HG03066 (cell line): ENCODE measurements at regions not wholly inside any gene's neighbourhood (a gene's known extent, or its start where the extent isn't known, plus 50 kb on each side); places are given as distances from the start of the nearest gene placed in this dataset.
"Not testable (repeated sequence)": the region's sequence is repeated elsewhere in the genome, so short reads cannot be mapped to it uniquely, and the experiment has no call there.

Experiments used
- ATAC-seq: cut with Tn5 transposase; IDR thresholded peaks from one replicate; pipeline ENCODE4 v1.9.1; 2021; ENCODE audit warnings: low read depth; ENCODE audit not compliant: unreplicated experiment

DNA sequence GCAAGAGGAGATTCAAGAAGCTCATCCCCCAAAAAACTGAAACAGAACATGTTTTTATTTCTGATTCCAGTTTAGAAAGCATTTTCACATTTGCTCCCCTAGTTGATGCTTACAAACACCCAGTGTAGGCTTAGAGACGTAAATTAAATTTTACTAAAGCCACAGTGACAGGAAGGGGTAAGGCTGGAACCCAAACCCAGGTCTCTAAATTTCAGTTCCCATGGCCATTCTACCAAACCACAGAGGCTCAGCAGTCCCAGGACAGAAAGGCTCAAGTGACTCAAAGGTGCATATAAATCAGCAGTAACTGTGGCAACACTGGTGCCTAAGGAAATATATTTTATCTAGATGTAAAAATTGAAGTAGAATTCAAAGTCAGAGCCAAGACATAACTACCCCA is 128.7 kb downstream of the CEP120 start:
- ATAC-seq = peak; percentile 52

DNA sequence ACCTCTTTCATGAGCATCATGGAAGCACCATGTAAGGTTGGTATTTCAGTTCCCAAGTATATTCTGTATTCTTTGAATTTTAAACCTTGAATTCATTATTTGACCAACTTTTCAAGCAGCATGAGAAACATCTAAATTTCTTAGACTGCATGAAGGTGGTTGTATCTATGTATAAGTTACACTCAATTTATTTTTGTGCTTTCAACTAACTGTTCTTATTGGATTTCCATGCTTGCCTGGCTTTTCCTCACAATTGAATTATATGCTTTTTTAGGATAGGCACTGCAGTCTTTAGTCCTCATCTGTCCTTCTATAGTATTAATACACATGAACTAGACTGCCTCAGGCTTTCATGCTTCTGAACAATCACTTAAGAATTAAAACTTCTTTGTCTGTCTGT is 134.0 kb downstream of the CEP120 start:
- ATAC-seq = no peak

- ATAC-seq = no peak
Measured at GRCh38 chr5:123287881-123288280, 135.3 kb downstream of the CEP120 start.

DNA sequence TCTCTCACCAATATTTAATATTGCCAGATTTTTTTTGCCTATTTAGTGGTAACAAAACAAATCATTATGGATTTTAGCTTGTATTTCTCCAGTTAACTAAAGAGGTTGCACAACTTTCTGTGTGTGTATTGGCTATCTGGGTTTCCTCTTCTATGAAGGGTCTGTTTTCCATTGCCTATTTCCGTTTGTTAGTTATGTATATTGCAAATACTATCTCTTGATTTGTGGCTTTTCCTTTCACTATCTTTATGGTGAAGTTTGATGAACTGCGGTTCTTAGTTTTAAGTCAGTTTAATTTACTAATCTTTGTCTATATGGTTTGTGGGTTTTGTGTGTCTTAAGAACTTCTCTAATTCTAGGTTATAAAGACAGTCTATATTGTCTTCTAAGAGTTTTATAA is 136.3 kb downstream of the CEP120 start:
- no peak for ATAC-seq

GRCh38 chr5:123285122-123286023 is 137.8 kb downstream of the CEP120 start:
- ATAC-seq = no peak

GRCh38 chr5:123283499-123283898 is 139.7 kb downstream of the CEP120 start:
- ATAC-seq = no peak

DNA sequence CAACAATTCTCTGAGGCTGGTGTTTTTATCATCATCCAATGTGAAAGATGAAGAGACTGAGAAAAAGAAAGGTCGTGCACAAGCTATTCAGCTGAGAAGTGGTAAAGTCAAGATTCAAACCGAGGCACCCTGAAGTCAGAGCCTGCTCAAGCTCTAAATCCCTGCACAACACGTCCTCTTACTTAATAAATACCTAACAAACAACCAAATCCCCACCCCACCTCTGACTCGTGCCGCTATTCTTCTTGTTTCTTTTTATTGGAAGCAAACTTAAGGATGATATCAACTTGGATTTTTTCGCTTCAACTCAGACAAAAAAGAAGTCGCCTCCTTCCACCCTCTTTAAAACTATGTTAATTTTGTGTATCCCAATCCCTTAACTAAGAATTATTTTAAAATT is 140.2 kb downstream of the CEP120 start:
- ATAC-seq = no peak

DNA sequence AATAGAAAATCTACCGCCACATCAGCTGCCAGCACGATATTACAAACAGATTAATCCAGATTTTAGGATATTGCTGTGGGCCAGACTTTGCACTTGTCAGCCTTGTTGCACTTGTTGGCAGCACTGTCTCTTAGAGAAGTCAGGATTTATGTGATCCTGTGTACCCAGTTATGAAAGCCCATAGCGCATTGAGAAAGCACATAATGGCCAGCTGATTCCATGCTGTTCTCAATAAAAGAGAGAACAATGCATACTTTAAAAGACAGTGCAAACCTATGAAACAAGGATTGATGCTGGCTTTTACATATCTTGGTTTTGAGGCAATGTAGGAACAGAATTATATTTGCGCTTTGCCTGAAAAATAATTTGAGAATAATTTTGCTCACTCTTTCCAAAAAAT is 140.8 kb downstream of the CEP120 start:
- no peak for ATAC-seq

GRCh38 chr5:123280854-123281253 is 142.3 kb downstream of the CEP120 start:
- ATAC-seq = not testable (repeated sequence)

DNA sequence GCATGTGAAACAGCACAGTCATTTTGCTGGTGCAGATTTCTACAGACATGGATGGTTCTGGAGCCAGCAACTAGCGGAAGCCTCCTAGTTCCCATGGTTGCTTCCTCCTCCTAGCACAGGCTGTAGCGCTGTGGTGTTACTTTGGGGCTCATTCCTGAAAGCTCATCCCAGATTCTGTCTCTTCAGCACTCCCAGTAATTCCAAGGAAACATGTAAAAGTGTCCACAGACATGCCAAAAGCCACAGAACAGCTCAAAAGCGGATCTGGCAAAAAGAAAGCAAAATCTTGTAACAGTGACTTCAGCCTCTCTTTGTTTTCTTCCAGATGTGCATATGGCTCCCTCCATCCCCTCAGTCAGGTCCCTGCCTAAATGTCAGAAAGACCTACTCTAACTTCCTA is 144.1 kb downstream of the CEP120 start:
- ATAC-seq = no peak

- ATAC-seq = no peak
Measured at GRCh38 chr5:123278284-123278683, 144.9 kb downstream of the CEP120 start.

GRCh38 chr5:123273984-123274383 is 149.2 kb downstream of the CEP120 start:
- ATAC-seq = no peak

DNA sequence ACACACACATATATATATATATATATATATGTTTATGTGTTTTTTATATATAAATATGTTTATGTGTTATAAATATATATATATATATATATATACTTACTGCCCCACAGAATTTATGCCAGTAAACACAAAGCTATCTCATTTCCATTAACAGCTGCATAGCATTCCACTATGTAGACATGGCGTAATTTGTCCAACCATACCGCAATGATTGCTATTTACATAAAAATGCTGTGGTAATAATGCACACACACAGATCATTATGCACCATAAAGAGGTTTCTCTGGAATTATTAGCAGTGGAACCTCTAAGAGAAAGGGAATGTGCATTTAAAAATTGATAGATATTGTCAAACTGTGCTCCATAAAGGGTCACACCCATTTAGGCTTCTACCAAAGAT is 150.1 kb downstream of the CEP120 start:
- no peak for ATAC-seq

- ATAC-seq = no peak
Measured at GRCh38 chr5:123269851-123270250, 153.4 kb downstream of the CEP120 start.

GRCh38 chr5:123269436-123269835 is 153.8 kb downstream of the CEP120 start:
- ATAC-seq = no peak

DNA sequence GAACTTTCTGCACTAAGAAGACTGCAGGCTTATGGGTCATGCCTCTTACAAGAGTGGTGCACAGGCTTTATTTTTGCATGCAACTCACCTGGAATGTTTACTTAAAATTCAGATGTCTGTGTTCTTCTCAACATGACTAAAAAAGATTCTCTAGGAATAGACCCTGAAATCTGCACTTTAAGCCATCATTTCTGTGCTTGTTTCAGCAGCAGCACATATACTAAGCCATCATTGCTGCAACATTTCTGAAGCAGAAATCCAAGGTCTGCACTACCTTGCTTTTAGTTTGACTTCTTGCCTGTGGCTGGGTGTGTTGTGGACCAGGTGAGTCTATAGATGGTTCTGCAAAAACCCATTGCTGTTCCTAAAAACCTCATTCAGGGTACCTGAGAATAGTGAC is 156.8 kb downstream of the CEP120 start:
- ATAC-seq = no peak

- no peak for ATAC-seq
Measured at GRCh38 chr5:123265551-123265950, 157.7 kb downstream of the CEP120 start.

GRCh38 chr5:123264394-123264793 is 158.8 kb downstream of the CEP120 start:
- ATAC-seq = no peak

GRCh38 chr5:123263859-123264258 is 159.3 kb downstream of the CEP120 start:
- ATAC-seq = no peak

- ATAC-seq = no peak
Measured at GRCh38 chr5:123262216-123262823, 160.9 kb downstream of the CEP120 start.

DNA sequence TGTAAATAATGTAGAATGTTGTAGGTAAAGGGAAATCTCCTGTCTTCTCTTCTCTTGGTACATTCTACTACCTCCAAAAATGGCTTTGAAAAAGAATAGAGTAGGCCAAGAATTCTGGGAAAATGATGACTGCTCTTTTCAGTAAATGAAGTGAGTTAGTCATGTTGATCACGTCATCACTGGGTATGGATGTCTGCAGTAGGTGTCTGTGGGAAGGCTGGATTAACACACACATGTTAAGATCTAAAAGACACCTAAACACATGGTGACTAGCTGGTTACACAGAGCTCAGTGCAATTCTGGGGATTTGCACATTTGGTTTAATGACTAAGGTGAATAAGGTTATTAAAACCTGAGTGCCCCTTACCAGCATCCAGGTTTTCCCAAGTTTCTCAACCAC is 161.5 kb downstream of the CEP120 start:
- ATAC-seq = no peak

- ATAC-seq = no peak
Measured at GRCh38 chr5:123249446-123249845, 160.4 kb downstream of the PRDM6 start.
